Stimulated activated CD8-positive, alpha-beta memory T cell treated with anti-CD3 and anti-CD28 coated beads, Interleukin-4, amount 100 ng/mL, for 48 hours (primary cell): ENCODE measurements at regions not wholly inside any gene's neighbourhood (a gene's known extent, or its start where the extent isn't known, plus 50 kb on each side); places are given as distances from the start of the nearest gene placed in this dataset.

ENCODE experiments used
- DNase-seq: peaks from one replicate; pipeline ENCODE4 v3.0.0-alpha.2; 2020

- no peak for DNase-seq
Observed at GRCh38 chr3:127049393-127049792, 66.5 kb downstream of the PLXNA1 start.

- DNase-seq, result no peak
Observed at GRCh38 chr3:127050733-127051132, 67.8 kb downstream of the PLXNA1 start.

GRCh38 chr3:127052121-127052561, 69.2 kb downstream of the PLXNA1 start:
- no peak for DNase-seq

- DNase-seq, result no peak
Observed at GRCh38 chr3:127053026-127053425, 70.1 kb downstream of the PLXNA1 start.

- no peak for DNase-seq
Observed at GRCh38 chr3:127053450-127053849, 70.5 kb downstream of the PLXNA1 start.

GRCh38 chr3:127053979-127054378, 71.1 kb downstream of the PLXNA1 start:
- no peak for DNase-seq

- no peak for DNase-seq
Observed at GRCh38 chr3:127056281-127056680, 73.4 kb downstream of the PLXNA1 start.

DNA sequence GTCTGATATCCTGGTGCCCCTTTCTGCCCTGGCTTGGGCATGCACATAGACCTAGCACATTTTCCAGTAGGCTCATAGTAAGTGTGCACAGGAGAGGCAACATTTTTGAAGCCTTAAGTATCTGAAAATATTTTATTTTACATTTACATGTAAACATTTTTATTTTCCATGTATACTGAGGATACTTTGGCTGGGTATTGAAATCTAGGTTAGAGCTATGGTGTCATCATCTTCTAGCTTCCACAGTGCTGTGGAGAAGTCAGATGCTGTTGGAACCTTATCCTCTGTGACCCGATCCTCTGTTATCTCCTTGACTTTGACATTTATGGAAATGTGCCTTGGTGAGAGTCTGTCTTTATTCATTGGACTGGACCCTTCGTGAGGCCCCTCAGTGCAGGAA, 74.1 kb downstream of the PLXNA1 start:
- no peak for DNase-seq

- no peak for DNase-seq
Observed at GRCh38 chr3:127059072-127059471, 76.2 kb downstream of the PLXNA1 start.

DNA sequence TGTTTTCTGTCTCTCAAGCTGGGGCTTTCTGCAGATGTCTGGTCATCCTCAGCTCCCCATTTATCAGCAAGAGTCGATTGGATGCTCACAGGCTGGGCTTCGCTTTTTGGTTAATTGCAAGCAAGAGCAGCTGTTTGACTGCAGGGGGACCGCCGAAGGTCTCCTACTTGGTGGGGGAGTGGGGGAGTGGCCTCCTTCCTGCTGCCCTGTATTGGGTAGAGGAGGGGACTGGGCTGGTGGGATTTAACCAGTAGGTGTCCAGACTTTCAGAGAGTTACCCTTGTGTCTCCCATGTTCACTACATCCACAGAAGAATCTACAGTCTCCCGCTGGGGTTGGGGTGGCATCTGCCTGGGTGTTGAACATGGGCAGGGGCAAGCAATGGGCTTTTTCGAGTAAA, 78.7 kb downstream of the PLXNA1 start:
- DNase-seq, result no peak

GRCh38 chr3:127062926-127063325, 80.0 kb downstream of the PLXNA1 start:
- no peak for DNase-seq

DNA sequence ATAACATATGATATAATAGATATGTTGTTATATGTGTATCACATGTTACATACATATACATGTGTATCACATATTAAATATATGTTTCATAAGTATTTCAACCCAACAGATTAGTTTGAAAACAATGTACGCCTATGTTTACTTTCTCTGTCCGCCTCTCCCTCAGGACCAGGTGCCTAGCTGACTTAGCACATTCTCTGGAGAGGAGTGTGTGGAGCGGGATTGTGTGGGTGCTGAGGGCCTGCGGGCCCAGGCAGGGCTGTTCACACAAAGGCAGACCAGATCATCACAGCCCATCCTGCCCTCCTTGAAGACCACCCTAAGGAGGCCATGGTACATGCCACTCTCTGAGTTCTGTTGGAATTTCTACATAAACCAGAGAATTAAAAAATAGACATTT, 81.0 kb downstream of the PLXNA1 start:
- no peak for DNase-seq

GRCh38 chr3:127064391-127065137, 81.6 kb downstream of the PLXNA1 start:
- no peak for DNase-seq

DNA sequence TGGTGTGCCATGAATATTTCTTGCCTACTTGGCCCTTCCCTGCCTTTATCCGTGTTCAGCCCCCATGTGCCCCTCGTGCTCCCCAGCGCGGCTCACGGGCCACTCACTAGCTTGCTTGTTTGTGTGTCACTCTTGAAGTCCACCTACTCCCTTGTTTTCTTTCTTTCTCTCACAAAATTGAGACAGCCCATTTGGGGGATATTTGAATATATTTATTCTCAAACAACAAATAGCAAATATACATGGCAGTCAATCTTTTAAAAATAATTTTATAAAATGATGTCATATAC, 82.2 kb downstream of the PLXNA1 start:
- DNase-seq, result no peak

- no peak for DNase-seq
Observed at GRCh38 chr3:127065561-127066290, 82.8 kb downstream of the PLXNA1 start.

- no peak for DNase-seq
Observed at GRCh38 chr3:127066635-127067034, 83.7 kb downstream of the PLXNA1 start.

DNA sequence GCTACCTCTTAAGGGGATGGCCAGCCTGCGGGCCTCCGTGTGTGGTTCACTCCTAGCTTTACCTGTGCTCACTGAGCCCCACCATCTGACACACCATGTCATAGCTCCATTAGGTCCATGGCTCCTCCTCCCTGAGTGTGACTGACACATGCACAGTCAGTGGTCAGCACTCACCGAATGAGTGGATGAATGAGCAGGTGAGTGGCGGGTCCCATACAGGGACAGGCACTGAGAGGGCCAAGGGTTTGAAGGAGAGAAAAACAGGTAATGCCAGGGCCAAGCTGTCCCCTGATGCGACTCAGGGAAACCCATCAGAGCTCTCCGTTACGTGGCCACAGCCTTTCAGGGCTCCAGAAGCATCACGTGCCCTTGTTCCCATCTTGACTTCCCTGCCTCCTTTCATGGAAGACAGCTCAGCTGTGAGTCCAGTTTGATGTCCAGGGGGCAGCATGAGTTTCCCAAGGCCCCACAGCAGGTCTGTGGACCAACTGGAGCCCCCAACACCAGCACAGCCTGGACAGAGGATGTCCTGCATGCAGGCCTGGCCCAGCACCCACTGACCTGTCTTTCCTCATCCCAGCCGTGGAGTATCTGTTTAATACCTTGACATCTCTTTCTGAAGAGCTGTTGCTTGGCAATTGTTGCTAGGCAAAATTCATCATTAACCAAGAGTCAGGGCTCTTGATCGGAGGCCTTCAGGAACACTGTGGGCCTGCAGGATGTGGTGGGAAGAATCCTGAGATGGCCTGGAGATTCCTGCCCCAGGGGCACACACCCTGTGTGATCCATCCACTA, 84.4 kb downstream of the PLXNA1 start:
- DNase-seq, result no peak

- no peak for DNase-seq
Observed at GRCh38 chr3:127068111-127068810, 85.3 kb downstream of the PLXNA1 start.

DNA sequence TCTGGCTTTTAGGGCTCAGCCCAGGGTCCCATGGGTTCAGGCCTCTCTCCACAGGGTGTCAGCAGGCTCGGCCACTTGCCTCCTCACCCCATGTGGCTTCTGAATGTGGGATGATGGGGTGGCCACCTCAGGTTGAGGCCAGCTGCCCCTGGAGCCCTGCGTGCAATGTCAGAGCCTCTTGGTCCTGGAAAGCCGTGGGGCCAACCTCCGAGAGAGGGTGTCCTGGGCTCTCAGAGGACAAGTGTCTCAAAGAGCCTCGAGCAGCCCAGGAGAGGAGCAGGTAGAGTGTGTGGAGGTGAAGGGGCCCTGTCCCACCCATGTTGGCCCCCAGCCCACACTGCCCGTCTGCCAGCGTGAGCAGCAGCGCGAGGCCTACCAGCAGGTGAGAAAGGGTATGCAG, 86.0 kb downstream of the PLXNA1 start:
- DNase-seq, result no peak

DNA sequence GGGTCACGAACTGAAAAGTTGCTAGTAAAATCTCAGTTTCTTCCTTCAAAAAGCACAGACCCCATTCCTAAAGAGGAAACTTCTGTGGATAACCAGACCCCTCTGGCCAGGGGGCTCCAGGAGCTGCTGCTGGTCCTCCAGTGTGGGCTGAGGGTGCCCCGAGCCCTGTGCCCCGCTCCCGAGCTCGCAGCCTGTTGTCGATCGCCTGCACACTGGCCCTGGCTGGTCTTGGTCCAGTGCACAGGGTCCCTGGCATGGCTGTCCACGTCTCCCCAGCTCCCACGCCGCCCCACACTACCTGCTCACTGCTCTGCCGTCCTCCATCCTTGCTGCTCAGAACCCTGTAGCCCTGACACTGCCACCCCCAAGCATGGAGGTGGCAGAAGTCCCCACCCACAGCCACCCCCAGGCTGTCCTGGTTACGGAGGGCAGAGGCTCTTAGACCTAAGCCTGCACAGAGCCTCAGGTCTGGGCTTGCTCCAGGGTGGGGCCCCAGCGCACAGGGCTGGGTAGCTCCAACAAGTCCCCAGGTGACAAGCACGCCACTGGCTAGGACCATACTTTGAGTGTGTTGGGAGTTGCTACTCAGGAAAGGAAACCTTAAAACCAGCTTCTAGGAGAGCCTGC, 87.0 kb downstream of the PLXNA1 start:
- no peak for DNase-seq

DNA sequence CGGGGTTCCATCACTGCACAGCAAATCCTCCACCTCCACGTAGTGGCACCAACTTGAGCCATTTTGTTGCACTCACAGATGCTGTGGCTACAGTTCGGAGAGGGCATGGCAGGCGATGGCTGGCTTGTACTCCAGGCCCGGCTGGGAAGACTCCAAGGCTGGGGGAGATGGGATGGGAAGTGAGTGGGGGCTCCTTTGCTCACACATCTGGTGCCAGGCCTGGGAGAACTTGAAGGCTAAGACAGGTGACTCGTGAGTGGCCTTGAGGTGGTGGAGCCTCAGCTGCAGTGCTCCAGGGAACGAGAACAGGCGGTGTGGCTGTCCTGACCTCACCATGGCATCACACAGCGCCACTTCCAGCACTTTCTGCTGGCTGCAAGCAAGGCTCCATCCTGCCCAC, 87.9 kb downstream of the PLXNA1 start:
- DNase-seq, result no peak

- no peak for DNase-seq
Observed at GRCh38 chr3:127071597-127072001, 88.7 kb downstream of the PLXNA1 start.
